Parathyroid adenoma (tissue), 2 donors: ENCODE measurements at regions not wholly inside any gene's neighbourhood (a gene's known extent, or its start where the extent isn't known, plus 50 kb on each side); places are given as distances from the start of the nearest gene placed in this dataset.

Experiments
- H2AFZ ChIP-seq: fragments of 300-600 bp; sonication (generic); one replicate; pipeline ENCODE4 v1.7.0; 2017; ENCODE audit warnings: antibody characterized with exemption, mild to moderate bottlenecking
- H3K27ac ChIP-seq: fragments of 300-600 bp; sonication (generic); one replicate; pipeline ENCODE4 v1.7.0; 2017
- H3K27me3 ChIP-seq: fragments of 300-600 bp; sonication (generic); one replicate; pipeline ENCODE4 v1.7.0; 2017; ENCODE audit warnings: low read length; ENCODE audit not compliant: control insufficient read depth, insufficient read depth
- H3K36me3 ChIP-seq: fragments of 300-600 bp; sonication (generic); one replicate; pipeline ENCODE4 v1.7.0; 2017; ENCODE audit warnings: low read length; ENCODE audit not compliant: control insufficient read depth, insufficient read depth
- H3K4me1 ChIP-seq: fragments of 300-600 bp; sonication (generic); one replicate; pipeline ENCODE4 v1.7.0; 2017; ENCODE audit warnings: control low read depth
- H3K4me2 ChIP-seq: fragments of 300-600 bp; sonication (generic); one replicate; pipeline ENCODE4 v1.7.0; 2017; ENCODE audit warnings: low read length
- H3K4me3 ChIP-seq: fragments of 300-600 bp; sonication (generic); one replicate; pipeline ENCODE4 v1.7.0; 2017; ENCODE audit warnings: low read depth, low read length
- H3K79me2 ChIP-seq: fragments of 300-600 bp; sonication (generic); one replicate; pipeline ENCODE4 v1.7.0; 2017; ENCODE audit warnings: control low read depth
- H3K9ac ChIP-seq: fragments of 300-600 bp; sonication (generic); one replicate; pipeline ENCODE4 v1.7.0; 2017; ENCODE audit warnings: mild to moderate bottlenecking
- H3K9me3 ChIP-seq: fragments of 300-600 bp; sonication (generic); one replicate; pipeline ENCODE4 v1.7.0; 2017; ENCODE audit warnings: low read length; ENCODE audit not compliant: control insufficient read depth
- TF ChIP-seq, protein P1 (sequence below): fragments of 300-600 bp; sonication (generic); IDR thresholded peaks from one replicate; pipeline ENCODE4 v1.7.0; 2017; ENCODE audit warnings: antibody characterized with exemption, mild to moderate bottlenecking
- donor health status: primary hyperparathyroidism.

DNA sequence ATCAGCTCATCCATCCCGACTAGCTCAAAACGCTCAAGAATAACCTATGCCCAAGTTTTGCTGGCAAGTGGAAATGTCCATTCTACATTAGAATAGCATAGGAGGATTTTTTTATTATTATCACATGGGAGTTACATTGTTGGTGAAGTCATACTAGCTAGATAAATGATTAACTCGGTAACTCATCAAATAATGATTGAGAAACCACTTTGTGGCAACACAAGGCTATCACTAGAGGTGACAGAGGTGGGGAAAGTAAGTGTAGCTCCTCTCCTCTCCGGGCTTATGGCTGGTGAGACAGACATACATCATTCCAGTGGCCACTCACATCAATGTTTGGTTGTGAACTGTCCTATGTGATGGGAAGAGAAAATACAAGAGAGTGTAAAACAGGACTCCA is 161.6 kb downstream of the ZIC5 start:
- Histone ChIP-seq H3K4me1 (peaks cover 3% of the 10 kb centered on the region), H3K4me2 (no peak overlapping the region), H3K9me3 (no peaks in the 10 kb centered on the region), H3K27ac (no peak overlapping the region), H3K27me3 (no peaks in the 10 kb centered on the region), H3K4me3 (no peak overlapping the region), H3K9ac (no peak overlapping the region), H2AFZ (no peak overlapping the region), H3K79me2 (no peaks in the 10 kb centered on the region), H3K36me3 (no peaks in the 10 kb centered on the region)
- TF ChIP-seq, protein P1, sequence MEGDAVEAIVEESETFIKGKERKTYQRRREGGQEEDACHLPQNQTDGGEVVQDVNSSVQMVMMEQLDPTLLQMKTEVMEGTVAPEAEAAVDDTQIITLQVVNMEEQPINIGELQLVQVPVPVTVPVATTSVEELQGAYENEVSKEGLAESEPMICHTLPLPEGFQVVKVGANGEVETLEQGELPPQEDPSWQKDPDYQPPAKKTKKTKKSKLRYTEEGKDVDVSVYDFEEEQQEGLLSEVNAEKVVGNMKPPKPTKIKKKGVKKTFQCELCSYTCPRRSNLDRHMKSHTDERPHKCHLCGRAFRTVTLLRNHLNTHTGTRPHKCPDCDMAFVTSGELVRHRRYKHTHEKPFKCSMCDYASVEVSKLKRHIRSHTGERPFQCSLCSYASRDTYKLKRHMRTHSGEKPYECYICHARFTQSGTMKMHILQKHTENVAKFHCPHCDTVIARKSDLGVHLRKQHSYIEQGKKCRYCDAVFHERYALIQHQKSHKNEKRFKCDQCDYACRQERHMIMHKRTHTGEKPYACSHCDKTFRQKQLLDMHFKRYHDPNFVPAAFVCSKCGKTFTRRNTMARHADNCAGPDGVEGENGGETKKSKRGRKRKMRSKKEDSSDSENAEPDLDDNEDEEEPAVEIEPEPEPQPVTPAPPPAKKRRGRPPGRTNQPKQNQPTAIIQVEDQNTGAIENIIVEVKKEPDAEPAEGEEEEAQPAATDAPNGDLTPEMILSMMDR, result no peak

DNA sequence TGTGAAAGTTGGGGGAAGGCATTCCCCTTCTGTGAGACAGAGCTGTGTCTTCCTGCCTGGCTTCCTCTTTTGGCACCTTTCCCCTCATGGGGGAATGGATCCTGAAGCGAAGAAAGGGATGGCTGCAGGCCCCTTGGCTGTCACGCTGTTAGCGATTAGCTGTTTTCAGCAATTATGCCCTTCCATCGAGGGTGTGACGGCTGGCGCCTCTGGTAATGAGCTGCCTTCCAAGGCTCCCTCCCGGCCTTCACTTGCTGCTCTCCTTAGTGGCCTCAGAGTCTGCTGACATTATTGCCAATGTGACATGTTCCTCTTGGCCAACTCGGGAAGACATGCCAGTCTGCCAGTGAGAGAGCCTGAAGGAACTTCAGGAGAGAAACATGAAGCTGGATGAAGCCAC is 162.1 kb downstream of the ZIC5 start:
- Histone ChIP-seq H3K4me2 (no peak overlapping the region), H3K36me3 (no peaks in the 10 kb centered on the region), H3K79me2 (no peaks in the 10 kb centered on the region), H3K9ac (no peak overlapping the region), H3K9me3 (no peaks in the 10 kb centered on the region), H3K27ac (no peak overlapping the region), H3K27me3 (no peaks in the 10 kb centered on the region), H3K4me1 (peaks cover 3% of the 10 kb centered on the region), H2AFZ (no peak overlapping the region), H3K4me3 (no peak overlapping the region)
- TF ChIP-seq, protein P1, result no peak

DNA sequence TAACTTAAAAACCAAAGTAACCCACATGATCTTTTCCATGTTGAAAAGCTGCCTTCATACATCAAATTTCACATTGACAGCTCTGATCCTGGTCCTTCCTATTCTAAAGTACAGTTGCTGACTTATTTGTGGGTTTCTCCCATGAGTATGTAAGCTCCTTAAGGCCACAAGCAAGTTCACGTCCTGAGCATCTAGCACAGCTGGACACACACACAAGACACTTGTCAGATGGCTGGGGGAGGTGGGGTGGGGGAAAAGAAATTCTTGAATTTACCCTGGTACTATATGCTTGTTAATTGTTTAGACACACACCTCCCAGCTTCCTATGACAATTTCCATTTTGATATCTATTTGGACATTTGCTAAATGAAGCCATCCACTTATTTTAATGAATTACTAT is 162.8 kb downstream of the ZIC5 start:
- no peaks in the 10 kb centered on the region for H3K27me3 ChIP-seq
- TF ChIP-seq, protein P1, result no peak

DNA sequence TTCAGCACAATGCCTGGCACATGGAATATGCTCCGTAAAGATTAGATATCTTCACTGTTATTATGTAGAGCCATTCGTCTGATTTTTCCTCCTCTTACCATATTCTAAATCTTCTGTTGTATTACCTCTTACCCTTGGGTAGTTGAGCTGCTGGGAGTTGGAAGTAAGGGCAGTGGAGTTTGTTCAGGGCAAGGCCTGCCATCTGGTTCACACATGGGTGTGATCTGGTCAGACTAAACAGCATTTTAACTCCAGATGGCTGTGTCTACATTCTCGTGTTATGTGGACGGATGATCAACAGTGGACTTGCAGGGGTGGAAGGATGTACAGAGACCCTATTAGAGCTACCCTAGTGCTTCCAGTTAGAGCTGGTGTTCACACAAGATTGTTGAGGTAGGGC is 164.9 kb downstream of the ZIC5 start:
- Histone ChIP-seq H3K4me3 (no peak overlapping the region), H2AFZ (no peak overlapping the region), H3K9ac (no peak overlapping the region), H3K9me3 (no peaks in the 10 kb centered on the region), H3K4me1 (no peaks in the 10 kb centered on the region), H3K27me3 (no peaks in the 10 kb centered on the region), H3K36me3 (no peaks in the 10 kb centered on the region), H3K4me2 (no peak overlapping the region), H3K27ac (no peak overlapping the region), H3K79me2 (no peaks in the 10 kb centered on the region)
- TF ChIP-seq, protein P1, result no peak

More for the DNA sequence above, 162.8 kb downstream of the ZIC5 start:
- no peak overlapping the region for H3K27ac ChIP-seq
- no peak overlapping the region for H2AFZ ChIP-seq
- H3K4me1 ChIP-seq, result peaks cover 3% of the 10 kb centered on the region
- no peak overlapping the region for H3K9ac ChIP-seq
- no peaks in the 10 kb centered on the region for H3K36me3 ChIP-seq
- H3K4me2 ChIP-seq, result no peak overlapping the region
- no peaks in the 10 kb centered on the region for H3K79me2 ChIP-seq
- no peak overlapping the region for H3K4me3 ChIP-seq
- no peaks in the 10 kb centered on the region for H3K9me3 ChIP-seq

DNA sequence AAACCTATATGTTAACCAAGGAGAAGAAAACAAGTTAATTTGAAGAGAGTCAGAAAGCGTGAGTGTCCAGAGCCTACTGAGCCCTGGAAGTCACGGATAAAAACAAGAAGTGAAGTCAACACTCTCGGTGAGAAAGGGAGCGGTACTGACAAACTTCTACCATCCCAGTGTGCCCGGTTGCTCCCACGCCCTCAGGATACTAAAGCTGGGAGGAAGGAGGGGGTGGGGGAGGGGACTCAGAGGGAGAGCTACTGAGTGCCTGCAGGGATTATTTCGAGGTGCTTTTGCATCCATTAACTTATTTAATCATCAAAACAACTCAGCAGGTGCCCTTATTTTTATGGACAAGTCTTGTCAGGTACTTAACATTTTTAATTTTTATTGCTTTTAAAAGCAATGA is 166.2 kb downstream of the ZIC5 start:
- Histone ChIP-seq H3K4me1 (no peaks in the 10 kb centered on the region), H3K79me2 (no peaks in the 10 kb centered on the region), H3K9ac (no peak overlapping the region), H3K27me3 (no peaks in the 10 kb centered on the region), H2AFZ (no peak overlapping the region), H3K9me3 (no peaks in the 10 kb centered on the region), H3K4me3 (no peak overlapping the region), H3K36me3 (no peaks in the 10 kb centered on the region), H3K4me2 (no peak overlapping the region), H3K27ac (no peak overlapping the region)
- TF ChIP-seq, protein P1, result no peak
